Activated T-helper 1 cell treated with anti-CD3 and anti-CD28 coated beads, Interleukin-12 subunit alpha, Interleukin-12 subunit beta, Interleukin-2, Interleukin-4 antibody, amounts not matched to agents 30 ng/mL and 10 ng/mL and 1 ng/mL, durations not matched to agents 14 hours and 24 hours and 36 hours (primary cell): ENCODE measurements at regions not wholly inside any gene's neighbourhood (a gene's known extent, or its start where the extent isn't known, plus 50 kb on each side); places are given as distances from the start of the nearest gene placed in this dataset.
"Not testable (repeated sequence)": the region's sequence is repeated elsewhere in the genome, so short reads cannot be mapped to it uniquely, and the experiment has no call there.

Source experiments
- DNase-seq: peaks from one replicate; pipeline ENCODE4 v3.0.0; 2021; ENCODE audit warnings: low spot score
- H3K27ac Mint-ChIP-seq: one replicate; pipeline ENCODE4 v1.8.0; 2021; ENCODE audit warnings: mild to moderate bottlenecking, mixed read lengths
- H3K27me3 Mint-ChIP-seq: one replicate; pipeline ENCODE4 v1.8.0; 2022; ENCODE audit warnings: mild to moderate bottlenecking, moderate library complexity, mixed read lengths; ENCODE audit not compliant: insufficient read depth
- H3K36me3 Mint-ChIP-seq: one replicate; pipeline ENCODE4 v1.8.0; 2021; ENCODE audit warnings: low read depth, mixed read lengths
- H3K4me1 Mint-ChIP-seq: one replicate; pipeline ENCODE4 v1.8.0; 2021; ENCODE audit warnings: low read depth, mixed read lengths
- H3K4me3 Mint-ChIP-seq: one replicate; pipeline ENCODE4 v1.8.0; 2021; ENCODE audit warnings: mild to moderate bottlenecking, moderate library complexity, mixed read lengths
- H3K9me3 Mint-ChIP-seq: one replicate; pipeline ENCODE4 v1.8.0; 2021; ENCODE audit warnings: mixed read lengths
- intact Hi-C: fragments of 100-400 bp; cut with micrococcal nuclease; formaldehyde crosslinking; loops from one replicate; pipeline ENCODE4 v1.15.1; 2024

DNA sequence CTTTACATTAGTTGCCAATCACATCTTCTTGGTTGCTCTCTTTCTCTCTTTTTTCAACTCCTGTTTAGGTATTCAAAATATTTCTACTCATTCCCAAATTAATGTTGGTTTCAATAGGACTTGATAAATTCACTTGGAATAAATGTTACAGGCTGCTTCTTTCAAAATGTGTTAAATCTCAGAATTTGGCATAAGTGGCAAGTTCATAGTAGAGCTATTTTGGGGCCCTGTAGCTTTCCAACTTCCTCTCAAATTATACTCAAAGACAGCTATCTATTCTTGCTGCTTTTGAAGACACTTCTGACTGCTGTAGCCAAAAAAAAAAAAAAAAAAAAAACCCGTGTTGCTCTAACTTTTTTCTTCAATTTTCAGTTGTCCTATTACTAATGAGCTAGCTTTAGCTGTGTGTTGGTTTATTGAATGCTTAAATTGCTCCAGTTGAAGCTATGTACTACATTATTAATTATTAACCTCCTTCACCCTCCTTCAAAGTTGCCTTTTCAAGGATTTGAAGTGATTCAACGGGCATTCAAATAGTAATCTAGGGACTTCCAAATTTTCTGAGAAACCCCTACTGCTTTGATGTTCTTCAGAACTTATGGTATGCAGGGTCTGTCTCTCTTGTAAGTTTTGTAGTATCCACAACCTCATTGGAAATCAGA lies 554.6 kb upstream of the FLRT2 start:
- H3K36me3 Mint-ChIP-seq = no peaks in the 10 kb centered on the region
- peaks cover 9% of the 10 kb centered on the region for H3K9me3 Mint-ChIP-seq

DNA sequence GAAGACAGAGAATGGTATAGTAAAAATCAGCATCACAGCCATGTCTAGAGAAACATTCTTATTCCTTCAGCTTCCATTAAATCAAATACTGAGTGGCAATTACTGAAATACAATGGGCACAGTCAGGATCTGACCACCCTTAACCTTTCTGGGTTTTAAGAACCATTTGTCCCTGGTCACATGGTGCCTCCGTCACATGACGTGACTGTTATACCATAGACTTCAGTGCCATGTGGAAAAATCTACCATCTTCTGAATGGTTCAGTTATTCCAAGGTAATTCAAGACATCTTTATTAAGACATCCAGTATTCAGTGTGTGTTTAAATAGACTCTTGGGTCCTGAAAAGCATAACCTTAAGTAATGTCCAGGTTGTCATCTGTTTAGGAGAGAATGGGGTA lies 553.1 kb upstream of the FLRT2 start:
- peaks cover 9% of the 10 kb centered on the region for H3K9me3 Mint-ChIP-seq
- intact Hi-C loops = no loop called here
- H3K27me3 Mint-ChIP-seq = no peaks in the 10 kb centered on the region
- no peaks in the 10 kb centered on the region for H3K4me1 Mint-ChIP-seq
- no peak for DNase-seq
- no peak overlapping the region for H3K4me3 Mint-ChIP-seq
- H3K27ac Mint-ChIP-seq = no peak overlapping the region
- no peaks in the 10 kb centered on the region for H3K36me3 Mint-ChIP-seq

More for the DNA sequence above, 554.6 kb upstream of the FLRT2 start:
- H3K27ac Mint-ChIP-seq = no peak overlapping the region
- no peak overlapping the region for H3K4me3 Mint-ChIP-seq
- no peaks in the 10 kb centered on the region for H3K4me1 Mint-ChIP-seq
- intact Hi-C loops = no loop called here
- no peaks in the 10 kb centered on the region for H3K27me3 Mint-ChIP-seq
- DNase-seq = no peak

DNA sequence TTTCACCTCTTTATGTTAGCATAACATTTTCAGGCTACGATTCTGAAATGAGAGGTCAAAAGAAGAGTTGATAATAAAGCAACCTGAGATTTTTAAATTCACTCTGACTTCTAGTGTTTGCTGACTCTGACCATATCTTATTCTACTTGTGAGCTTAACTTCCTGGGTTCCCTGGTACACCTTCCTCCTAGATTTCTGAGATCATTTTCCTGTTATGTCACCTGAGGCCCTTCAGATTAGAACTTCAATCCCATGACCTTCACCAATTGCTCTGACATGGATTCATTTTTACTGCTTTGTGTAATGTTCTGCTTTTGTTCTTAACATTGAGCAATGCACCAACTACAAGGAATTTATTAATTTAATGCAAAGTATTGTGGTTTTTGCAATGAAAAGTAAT lies 542.9 kb upstream of the FLRT2 start:
- H3K9me3 Mint-ChIP-seq = peaks cover 15% of the 10 kb centered on the region
- no peaks in the 10 kb centered on the region for H3K4me1 Mint-ChIP-seq
- H3K4me3 Mint-ChIP-seq = no peak overlapping the region
- no peaks in the 10 kb centered on the region for H3K36me3 Mint-ChIP-seq
- DNase-seq = no peak
- no peaks in the 10 kb centered on the region for H3K27me3 Mint-ChIP-seq
- H3K27ac Mint-ChIP-seq = no peak overlapping the region
- intact Hi-C loops = no loop called here

DNA sequence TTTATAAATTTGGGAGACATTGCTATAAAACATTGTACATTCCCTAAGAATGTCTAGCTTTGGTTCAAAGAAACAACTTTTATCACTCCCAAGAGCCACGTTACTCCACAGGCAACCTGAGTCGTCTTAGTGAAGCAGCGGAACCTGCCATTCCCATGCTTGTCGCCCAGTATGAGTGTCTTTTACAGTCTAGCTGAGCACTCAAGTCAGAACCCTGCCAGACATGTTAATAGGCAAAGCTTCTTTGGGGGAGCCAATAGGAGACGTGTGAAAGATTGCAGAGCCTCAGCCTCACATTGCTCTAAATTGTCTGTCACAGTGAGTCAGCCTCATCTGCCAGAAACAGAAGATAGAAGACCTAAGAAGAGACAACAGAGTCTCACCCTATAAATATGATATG lies 541.6 kb upstream of the FLRT2 start:
- H3K4me1 Mint-ChIP-seq = no peaks in the 10 kb centered on the region
- H3K9me3 Mint-ChIP-seq = peaks cover 14% of the 10 kb centered on the region
- no peak overlapping the region for H3K27ac Mint-ChIP-seq
- H3K36me3 Mint-ChIP-seq = no peaks in the 10 kb centered on the region
- intact Hi-C loops = no loop called here
- no peak overlapping the region for H3K4me3 Mint-ChIP-seq
- no peaks in the 10 kb centered on the region for H3K27me3 Mint-ChIP-seq
- no peak for DNase-seq

DNA sequence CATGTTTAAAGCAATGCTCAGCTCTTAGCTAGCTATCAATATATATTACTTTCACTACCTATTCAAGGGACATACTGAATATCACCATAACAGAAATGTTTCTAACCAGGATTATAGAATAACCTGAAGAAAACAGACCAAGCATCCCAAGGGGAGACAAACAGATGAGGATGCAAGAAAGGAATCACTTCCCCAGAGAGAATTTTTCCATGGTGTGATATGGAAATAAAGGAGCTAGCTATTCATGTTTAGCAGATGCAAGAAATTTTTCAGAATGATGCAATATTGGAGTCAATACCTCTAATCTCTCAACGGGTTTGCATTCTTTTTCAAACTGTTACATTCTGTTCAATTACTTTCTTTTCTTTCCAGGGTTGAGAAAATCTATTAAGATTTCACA lies 538.9 kb upstream of the FLRT2 start:
- no peak overlapping the region for H3K27ac Mint-ChIP-seq
- no peak for DNase-seq
- intact Hi-C loops = no loop called here
- H3K36me3 Mint-ChIP-seq = no peaks in the 10 kb centered on the region
- peaks cover 19% of the 10 kb centered on the region for H3K9me3 Mint-ChIP-seq
- no peak overlapping the region for H3K4me3 Mint-ChIP-seq
- no peaks in the 10 kb centered on the region for H3K27me3 Mint-ChIP-seq
- no peaks in the 10 kb centered on the region for H3K4me1 Mint-ChIP-seq

DNA sequence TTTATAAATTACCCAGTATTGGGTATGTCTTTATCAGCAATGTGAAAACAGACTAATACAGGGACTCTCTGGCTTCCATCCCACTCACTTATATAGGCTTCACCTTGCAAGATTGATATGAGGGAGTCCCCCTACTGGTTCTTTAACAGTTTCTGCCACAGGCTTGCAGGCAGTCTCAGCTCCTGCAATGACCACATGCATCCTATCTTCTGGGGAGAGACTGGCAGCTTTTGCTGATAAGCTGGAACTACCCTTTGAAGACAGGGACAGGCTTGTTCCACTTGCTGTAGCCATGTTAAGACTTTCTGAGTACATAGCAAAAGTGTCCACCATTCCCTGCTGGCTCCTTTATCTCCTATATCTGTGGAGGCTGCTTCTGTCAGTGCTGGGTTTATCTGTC lies 531.7 kb upstream of the FLRT2 start:
- no peaks in the 10 kb centered on the region for H3K27me3 Mint-ChIP-seq
- intact Hi-C loops = no loop called here
- H3K36me3 Mint-ChIP-seq = no peaks in the 10 kb centered on the region
- DNase-seq = no peak
- H3K4me1 Mint-ChIP-seq = no peaks in the 10 kb centered on the region
- H3K27ac Mint-ChIP-seq = no peak overlapping the region
- H3K9me3 Mint-ChIP-seq = peaks cover 20% of the 10 kb centered on the region
- no peak overlapping the region for H3K4me3 Mint-ChIP-seq

DNA sequence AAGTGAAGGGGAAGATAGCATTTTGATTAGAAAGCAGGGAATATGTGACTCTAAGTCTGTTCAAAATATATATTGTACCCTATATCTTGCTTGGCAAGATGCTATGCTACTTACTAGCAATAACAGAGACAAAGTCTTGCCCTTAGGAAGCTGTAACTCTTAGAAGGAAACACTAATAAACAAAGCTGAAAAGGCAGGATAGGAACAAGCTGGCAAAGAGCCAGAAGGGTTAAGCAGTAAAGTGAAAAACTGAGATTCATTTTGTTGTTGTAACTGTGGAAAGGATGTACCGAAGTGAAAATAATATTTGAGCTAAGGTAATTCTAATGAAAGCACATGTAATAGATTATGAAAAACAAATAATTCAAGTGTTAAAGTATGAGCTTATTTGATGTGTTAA lies 527.1 kb upstream of the FLRT2 start:
- DNase-seq = no peak
- H3K27me3 Mint-ChIP-seq = no peaks in the 10 kb centered on the region
- no peaks in the 10 kb centered on the region for H3K4me1 Mint-ChIP-seq
- peaks cover 13% of the 10 kb centered on the region for H3K9me3 Mint-ChIP-seq
- H3K27ac Mint-ChIP-seq = no peak overlapping the region
- no peak overlapping the region for H3K4me3 Mint-ChIP-seq
- H3K36me3 Mint-ChIP-seq = no peaks in the 10 kb centered on the region
- intact Hi-C loops = no loop called here

DNA sequence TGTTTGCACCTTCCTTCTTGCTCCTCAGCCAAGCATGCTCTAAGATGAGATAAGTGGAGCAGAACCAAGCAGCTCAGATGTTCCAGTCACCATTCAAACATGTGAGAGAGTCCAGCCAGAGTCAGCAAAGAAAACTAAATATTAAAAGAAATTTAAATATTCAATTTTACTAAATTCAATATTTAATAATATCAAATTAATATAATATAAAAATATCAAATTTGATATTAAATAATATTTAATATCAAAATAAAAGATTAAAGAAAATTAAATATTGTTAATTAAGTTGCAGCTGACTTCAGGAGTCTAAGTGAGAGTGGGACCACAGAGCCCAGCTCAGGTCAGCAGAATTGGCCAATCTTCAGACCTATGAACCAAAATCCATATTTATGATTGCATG lies 526.1 kb upstream of the FLRT2 start:
- Mint-ChIP-seq H3K4me1 (no peaks in the 10 kb centered on the region), H3K9me3 (peaks cover 19% of the 10 kb centered on the region), H3K36me3 (no peaks in the 10 kb centered on the region), H3K27ac (no peak overlapping the region), H3K4me3 (no peak overlapping the region), H3K27me3 (no peaks in the 10 kb centered on the region)
- intact Hi-C loops = no loop called here
- DNase-seq = no peak

DNA sequence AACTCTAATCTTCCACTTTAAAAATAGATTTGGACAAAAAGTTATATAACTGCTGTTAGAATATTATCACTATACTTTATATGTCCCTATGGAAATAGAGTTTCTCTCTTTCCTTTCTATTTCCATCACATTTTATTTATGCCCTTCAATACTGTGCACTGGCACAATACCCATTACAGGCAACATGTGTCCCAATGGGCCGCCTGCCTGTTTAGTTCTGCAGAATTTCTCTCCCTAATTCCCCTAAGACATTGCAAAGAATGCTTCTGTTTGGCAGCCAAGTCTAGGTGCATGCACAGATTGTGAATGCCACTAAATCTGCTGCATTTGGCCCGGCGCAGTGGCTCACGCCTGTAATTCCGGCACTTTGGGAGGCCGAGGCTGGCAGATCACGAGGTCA lies 520.4 kb upstream of the FLRT2 start:
- H3K27me3 Mint-ChIP-seq = no peaks in the 10 kb centered on the region
- H3K27ac Mint-ChIP-seq = no peak overlapping the region
- no peak for DNase-seq
- no peaks in the 10 kb centered on the region for H3K4me1 Mint-ChIP-seq
- peaks cover 20% of the 10 kb centered on the region for H3K9me3 Mint-ChIP-seq
- H3K36me3 Mint-ChIP-seq = no peaks in the 10 kb centered on the region
- no peak overlapping the region for H3K4me3 Mint-ChIP-seq
- intact Hi-C loops = no loop called here

DNA sequence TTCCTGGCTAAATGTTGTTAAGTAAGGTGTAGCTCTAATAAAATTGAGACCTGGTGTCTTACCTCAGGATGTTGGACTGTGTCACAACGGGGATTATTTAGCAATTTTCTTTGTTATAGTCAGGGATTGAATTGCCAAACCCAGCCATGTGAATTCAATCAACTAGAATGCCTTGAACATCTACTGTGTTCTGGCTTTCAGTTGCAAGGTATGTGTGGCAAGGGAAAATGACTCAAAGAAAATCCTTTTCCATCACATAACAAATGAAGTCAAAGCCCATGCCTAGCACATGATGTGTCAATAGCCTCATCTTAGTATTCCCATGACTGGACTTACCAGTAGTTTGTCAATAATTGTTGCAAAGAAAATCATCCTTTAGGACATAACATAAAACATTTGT lies 519.8 kb upstream of the FLRT2 start:
- H3K4me3 Mint-ChIP-seq = no peak overlapping the region
- no peaks in the 10 kb centered on the region for H3K36me3 Mint-ChIP-seq
- H3K4me1 Mint-ChIP-seq = no peaks in the 10 kb centered on the region
- H3K9me3 Mint-ChIP-seq = peaks cover 19% of the 10 kb centered on the region
- no peak for DNase-seq
- no peaks in the 10 kb centered on the region for H3K27me3 Mint-ChIP-seq
- H3K27ac Mint-ChIP-seq = no peak overlapping the region
- intact Hi-C loops = no loop called here

DNA sequence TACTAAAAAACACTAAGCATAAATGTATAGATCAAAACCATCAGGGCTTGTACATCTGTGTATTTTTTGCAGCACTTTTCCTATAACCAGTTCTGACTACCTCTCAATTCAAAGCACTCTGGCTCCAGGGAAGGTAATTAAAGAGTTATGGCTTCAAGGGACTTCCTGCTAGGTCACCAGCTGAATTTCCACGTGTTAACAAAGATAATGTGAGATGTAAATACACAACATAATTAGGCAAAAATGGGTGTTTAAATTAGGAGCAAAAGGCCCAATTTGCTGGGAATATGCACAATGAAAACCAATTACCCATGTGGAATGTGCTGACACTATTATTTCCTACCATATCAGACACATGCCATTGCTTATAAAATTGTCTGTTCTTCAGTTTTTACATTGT lies 513.4 kb upstream of the FLRT2 start:
- Mint-ChIP-seq H3K36me3 (no peaks in the 10 kb centered on the region), H3K4me3 (no peak overlapping the region), H3K9me3 (peaks cover 12% of the 10 kb centered on the region), H3K27ac (no peak overlapping the region), H3K27me3 (no peaks in the 10 kb centered on the region), H3K4me1 (no peaks in the 10 kb centered on the region)
- no peak for DNase-seq
- intact Hi-C loops = no loop called here

DNA sequence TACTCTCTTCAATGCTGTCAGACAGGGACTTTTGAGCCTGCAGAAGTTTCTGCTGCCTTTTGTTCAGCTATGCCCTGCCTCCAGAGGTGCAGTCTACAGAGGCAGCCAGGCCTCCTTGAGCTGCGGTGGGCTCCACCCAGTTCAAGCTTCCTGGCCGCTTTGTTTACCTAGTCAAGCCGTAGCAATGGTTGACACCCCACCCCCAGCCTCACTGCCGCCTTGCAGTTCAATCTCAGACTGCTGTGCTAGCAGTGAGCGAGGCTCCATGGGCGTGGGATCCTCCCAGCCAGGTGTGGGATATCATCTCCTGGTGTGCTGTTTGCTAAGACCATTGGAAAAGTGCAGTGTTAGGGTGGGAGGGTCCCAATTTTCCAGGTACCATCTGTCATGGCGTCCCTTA lies 506.1 kb upstream of the FLRT2 start:
- H3K27ac Mint-ChIP-seq, H3K27me3 Mint-ChIP-seq, DNase-seq, H3K36me3 Mint-ChIP-seq, H3K4me3 Mint-ChIP-seq, intact Hi-C loops, H3K4me1 Mint-ChIP-seq: not testable (repeated sequence)
- peaks cover 26% of the 10 kb centered on the region for H3K9me3 Mint-ChIP-seq

DNA sequence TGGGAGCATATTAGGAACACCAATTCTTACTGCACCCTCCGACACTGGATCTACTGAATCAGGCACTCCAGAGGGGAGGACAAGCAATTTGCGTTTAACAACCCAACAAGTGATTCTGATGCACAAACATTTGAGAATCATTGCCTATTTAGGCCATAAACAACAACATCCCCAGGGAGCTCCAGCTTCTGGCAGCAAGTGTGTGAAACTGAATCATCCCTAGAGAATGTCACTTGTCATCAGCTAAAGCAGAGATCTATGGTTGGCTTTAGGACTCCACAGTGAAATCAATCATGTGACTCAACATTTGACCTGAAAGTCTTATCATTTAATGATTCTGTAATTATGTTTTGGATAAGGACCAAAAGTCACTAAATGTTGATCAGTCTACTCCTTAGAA lies 505.0 kb upstream of the FLRT2 start:
- no peaks in the 10 kb centered on the region for H3K27me3 Mint-ChIP-seq
- H3K9me3 Mint-ChIP-seq = peaks cover 24% of the 10 kb centered on the region
- H3K4me1 Mint-ChIP-seq = no peaks in the 10 kb centered on the region
- H3K27ac Mint-ChIP-seq = no peak overlapping the region
- no peaks in the 10 kb centered on the region for H3K36me3 Mint-ChIP-seq
- intact Hi-C loops = no loop called here
- no peak overlapping the region for H3K4me3 Mint-ChIP-seq
- no peak for DNase-seq

DNA sequence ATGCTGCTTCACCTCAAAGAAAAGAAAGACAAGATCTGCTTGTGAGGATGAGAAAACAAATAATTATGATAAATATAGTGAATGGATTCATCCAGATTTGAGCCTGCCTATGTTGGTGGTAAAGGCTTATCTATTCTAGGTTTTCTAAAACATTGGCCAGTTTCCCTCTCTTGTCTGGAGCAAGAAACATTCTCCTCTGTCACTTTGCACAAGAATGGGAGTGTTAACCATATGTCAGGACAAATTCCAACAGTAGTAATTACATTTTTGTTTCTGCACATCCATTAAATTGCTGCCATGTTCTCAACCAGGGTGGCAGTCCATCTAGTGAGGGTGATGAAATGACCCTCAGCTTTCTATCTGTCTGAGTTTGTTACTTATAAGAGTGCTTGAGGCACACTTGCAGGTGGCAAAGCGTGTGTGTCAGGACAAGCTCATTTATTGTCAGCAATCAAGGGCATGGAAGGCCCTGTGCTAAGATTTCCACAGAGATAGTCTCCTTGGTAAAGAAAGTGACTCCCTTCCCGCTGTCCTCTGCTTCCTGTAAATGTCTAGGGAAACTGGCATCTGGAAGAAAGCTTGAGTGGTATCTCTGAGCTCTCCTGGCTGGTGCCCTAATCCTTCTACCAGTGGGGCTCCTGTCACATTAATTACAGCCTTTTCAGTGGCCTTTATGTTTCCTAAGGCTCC lies 502.1 kb upstream of the FLRT2 start:
- Mint-ChIP-seq H3K36me3 (no peaks in the 10 kb centered on the region), H3K9me3 (peaks cover 12% of the 10 kb centered on the region), H3K4me3 (no peak overlapping the region), H3K27me3 (no peaks in the 10 kb centered on the region), H3K27ac (no peak overlapping the region), H3K4me1 (no peaks in the 10 kb centered on the region)
- no peak for DNase-seq
- intact Hi-C loops = no loop called here
